Endothelial cell of umbilical vein (primary cell): ENCODE measurements at regions not wholly inside any gene's neighbourhood (a gene's known extent, or its start where the extent isn't known, plus 50 kb on each side); places are given as distances from the start of the nearest gene placed in this dataset.

Source experiments
- BruUV-seq: library from RNA; stranded (reverse); fragments of 400-500 nt; replicated peaks from 2 replicates; lab custom pipeline; 2021; lab: Mats Ljungman, UMichigan
- CTCF ChIA-PET: fragments of 300-600, 350-600 bp; sonication (Branson Sonifier 250); formaldehyde crosslinking; loops from one replicate; lab custom pipeline; 2021; ENCODE audit warnings: antibody characterized with exemption, inconsistent platforms; lab: Charles Lee
- POLR2A ChIA-PET: fragments of 300-600, 350-600 bp; sonication (Branson Sonifier 250); formaldehyde crosslinking; loops from one replicate; lab custom pipeline; 2021; ENCODE audit warnings: antibody characterized with exemption, inconsistent platforms; lab: Charles Lee
- DNase-seq: peaks from one replicate; pipeline ENCODE4 v3.0.0-alpha.2; 2011; ENCODE audit warnings: low read depth, low spot score
- FAIRE-seq: peaks from 2 replicates; lab custom pipeline; 2011; peaks lifted over from hg19 to GRCh38; lab: Jason Lieb, UNC
- H2AFZ ChIP-seq: 2 replicates; pipeline ENCODE4 v1.6.0; 2012; ENCODE audit warnings: low read depth, low read length, control low read depth, inconsistent platforms
- H3K27ac ChIP-seq: 2 replicates; pipeline ENCODE4 v1.5.1; 2011; ENCODE audit warnings: low read depth, mild to moderate bottlenecking, control low read depth, low read length, moderate library complexity; ENCODE audit not compliant: insufficient read depth
- H3K27me3 ChIP-seq, 2 experiments: 2 replicates each; pipeline versions ENCODE4 v1.6.0 to v1.6.1; 2011; ENCODE audit warnings: low read length in 2 of 2, mixed read lengths in 1 of 2; ENCODE audit not compliant: control insufficient read depth in 2 of 2, insufficient read depth in 2 of 2
- H3K36me3 ChIP-seq, 2 experiments: 2 replicates in 1 of 2; 3 replicates in 1 of 2; pipeline ENCODE4 v1.5.1; 2011; ENCODE audit warnings: low read length in 2 of 2, mild to moderate bottlenecking in 1 of 2, moderate library complexity in 1 of 2; ENCODE audit not compliant: control insufficient read depth in 2 of 2, insufficient read depth in 2 of 2; ENCODE audit errors: extremely low read depth in 1 of 2
- H3K4me1 ChIP-seq: 3 replicates; pipeline ENCODE4 v1.5.1; 2011; ENCODE audit warnings: mild to moderate bottlenecking, low read length; ENCODE audit not compliant: control insufficient read depth, insufficient read depth; ENCODE audit errors: extremely low read depth
- H3K4me2 ChIP-seq: 2 replicates; pipeline ENCODE4 v1.6.1; 2011; ENCODE audit warnings: low read length, control low read depth, mixed read lengths; ENCODE audit not compliant: insufficient read depth
- H3K4me3 ChIP-seq, 3 experiments: fragments of 200-600 bp in 1 of 3; sonication (generic), shearing (Covaris generic) in 1 of 3; replicated peaks in 1 of 3; 2 replicates each; pipeline ENCODE4 v1.5.1; 2011 to 2016; ENCODE audit warnings: control low read depth in 3 of 3, low read length in 3 of 3, mild to moderate bottlenecking in 2 of 3, inconsistent platforms in 1 of 3, low read depth in 1 of 3, moderate library complexity in 1 of 3; ENCODE audit not compliant: insufficient read depth in 1 of 3
- H3K79me2 ChIP-seq: 2 replicates; pipeline ENCODE4 v1.6.0; 2012; ENCODE audit warnings: low read length, inconsistent platforms; ENCODE audit not compliant: control insufficient read depth, insufficient read depth
- H3K9ac ChIP-seq: replicated peaks from 2 replicates; pipeline ENCODE3; 2011; ENCODE audit warnings: low read length, control low read depth; ENCODE audit not compliant: insufficient read depth; ENCODE audit errors: extremely low read depth
- H3K9me1 ChIP-seq: replicated peaks from 3 replicates; pipeline ENCODE4 v1.6.0; 2011; ENCODE audit warnings: mild to moderate bottlenecking, low read length; ENCODE audit not compliant: control insufficient read depth, insufficient read depth; ENCODE audit errors: extremely low read depth
- H3K9me3 ChIP-seq: replicated peaks from 2 replicates; pipeline ENCODE4 v1.5.1; 2012; ENCODE audit warnings: low read length, inconsistent platforms; ENCODE audit not compliant: control insufficient read depth, insufficient read depth
- H4K20me1 ChIP-seq: replicated peaks from 2 replicates; pipeline ENCODE3; 2011; ENCODE audit warnings: mild to moderate bottlenecking, low read length; ENCODE audit not compliant: control insufficient read depth, insufficient read depth; ENCODE audit errors: extremely low read depth
- CTCF ChIP-seq, 2 donors: IDR thresholded peaks; 1 replicate in 1 of 2; 2 replicates in 1 of 2; pipeline ENCODE4 v1.5.1; 2011; ENCODE audit warnings: low read length in 2 of 2, mild to moderate bottlenecking in 2 of 2, moderate library complexity in 2 of 2, control low read depth in 1 of 2, inconsistent platforms in 1 of 2, low read depth in 1 of 2; ENCODE audit not compliant: insufficient read depth in 1 of 2; ENCODE audit errors: extremely low read depth in 1 of 2
- EZH2 ChIP-seq: IDR thresholded peaks from 2 replicates; pipeline ENCODE4 v1.6.1; 2012; ENCODE audit warnings: borderline replicate concordance, low read depth, mild to moderate bottlenecking, moderate library complexity, low read length, inconsistent platforms; ENCODE audit not compliant: severe bottlenecking
- FOS ChIP-seq: IDR thresholded peaks from 2 replicates; pipeline ENCODE4 v1.6.1; 2011; ENCODE audit warnings: mild to moderate bottlenecking, low read length, moderate library complexity, borderline replicate concordance; ENCODE audit not compliant: insufficient read depth
- GATA2 ChIP-seq: IDR thresholded peaks from 2 replicates; pipeline ENCODE4 v1.7.0; 2011; ENCODE audit warnings: low read depth, mild to moderate bottlenecking, moderate library complexity, mixed read lengths, low read length; ENCODE audit not compliant: insufficient read length, insufficient read depth
- JUN ChIP-seq: IDR thresholded peaks from 2 replicates; pipeline ENCODE4 v1.6.1; 2011; ENCODE audit warnings: borderline replicate concordance, low read depth; ENCODE audit not compliant: insufficient read length, insufficient read depth
- MYC ChIP-seq: IDR thresholded peaks from one replicate; pipeline ENCODE4 v1.6.1; 2011; ENCODE audit warnings: mild to moderate bottlenecking, low read depth, low read length
- POLR2A ChIP-seq: IDR thresholded peaks from 2 replicates; pipeline ENCODE4 v1.6.1; 2012; ENCODE audit warnings: low read depth, mild to moderate bottlenecking, control low read depth, low read length
- POLR2AphosphoS5 ChIP-seq: IDR thresholded peaks from 2 replicates; pipeline ENCODE4 v1.6.1; 2012; ENCODE audit warnings: low read depth, mild to moderate bottlenecking, control low read depth, low read length, moderate library complexity; ENCODE audit not compliant: insufficient read depth
- dilution Hi-C: fragments of 300-500 bp; cut with MboI; formaldehyde crosslinking; loops from one replicate; pipeline ENCODE4 v1.15.0; 2019; ENCODE audit warnings: low sequenced_read_pairs; ENCODE audit not compliant: extremely low pct_ligation_motif_present
- intact Hi-C: fragments of 100-400 bp; cut with micrococcal nuclease; formaldehyde crosslinking; loops from one replicate; pipeline ENCODE4 v1.10.0; 2022
- TF ChIP-seq, protein P1 (sequence below): IDR thresholded peaks from 2 replicates; pipeline ENCODE4 v1.6.1; 2011; ENCODE audit not compliant: insufficient read depth, insufficient read length

GRCh38 chrX:94758130-94758529 lies 1084.1 kb downstream of the FAM133A start:
- Histone ChIP-seq H2AFZ (no peak overlapping the region), H3K9ac (no peak overlapping the region), H3K79me2 (no peaks in the 10 kb centered on the region), H3K4me3 (no peak overlapping the region), H3K36me3 (no peaks in the 10 kb centered on the region), H4K20me1 (no peaks in the 10 kb centered on the region), H3K9me3 (no peaks in the 10 kb centered on the region), H3K27ac (no peak overlapping the region), H3K4me2 (no peak overlapping the region), H3K9me1 (no peaks in the 10 kb centered on the region), H3K4me1 (no peaks in the 10 kb centered on the region), H3K27me3 (no peaks in the 10 kb centered on the region)
- no TSS peak for BruUV-seq
- DNase-seq (no peak), FAIRE-seq (no peak)
- dilution Hi-C loops (no loop called here), intact Hi-C loops (no loop called here)
- ChIA-PET CTCF (no interaction called here), POLR2A (no interaction called here)
- TF ChIP-seq, protein P1, sequence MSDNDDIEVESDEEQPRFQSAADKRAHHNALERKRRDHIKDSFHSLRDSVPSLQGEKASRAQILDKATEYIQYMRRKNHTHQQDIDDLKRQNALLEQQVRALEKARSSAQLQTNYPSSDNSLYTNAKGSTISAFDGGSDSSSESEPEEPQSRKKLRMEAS: no peak
- TF ChIP-seq GATA2 (no peak), MYC (no peak), JUN (no peak), FOS (no peak), CTCF (IDR thresholded peaks at IDR 0.05; ENCODE audit: extremely low read depth in 1 of 2, insufficient read depth in 1 of 2, low read depth in 1 of 2, low read length in 2 of 2) (no peak)

DNA sequence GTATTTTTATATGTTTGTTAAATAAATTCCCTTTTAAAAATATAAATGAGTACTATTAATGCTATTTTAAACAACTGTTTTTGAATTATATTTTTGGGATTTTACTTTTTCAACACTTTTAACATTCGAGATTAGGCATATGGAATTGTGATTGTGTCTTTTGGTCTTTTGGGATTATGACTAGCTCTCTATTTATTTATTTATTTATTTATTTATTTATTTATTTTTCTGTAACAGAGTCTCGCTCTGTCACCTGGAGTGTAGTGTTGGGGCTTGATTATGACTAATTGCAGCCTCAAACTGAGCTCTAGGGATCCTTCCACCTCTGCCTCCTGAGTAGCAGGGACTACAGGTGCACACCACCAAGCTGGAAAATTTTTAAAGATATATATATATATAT lies 1101.6 kb downstream of the FAM133A start:
- Histone ChIP-seq H3K27ac (no peak overlapping the region), H3K9me3 (no peaks in the 10 kb centered on the region), H3K27me3 (no peaks in the 10 kb centered on the region), H3K36me3 (no peaks in the 10 kb centered on the region), H4K20me1 (no peaks in the 10 kb centered on the region), H3K4me2 (no peak overlapping the region), H3K79me2 (no peaks in the 10 kb centered on the region), H2AFZ (no peak overlapping the region), H3K4me3 (no peak overlapping the region), H3K4me1 (no peaks in the 10 kb centered on the region), H3K9ac (no peak overlapping the region), H3K9me1 (no peaks in the 10 kb centered on the region)
- intact Hi-C loops (no loop called here), dilution Hi-C loops (no loop called here)
- POLR2A ChIA-PET: no interaction called here
- BruUV-seq: no TSS peak
- no peak for TF ChIP-seq FOS
- no peak for TF ChIP-seq POLR2AphosphoS5
- no peak for TF ChIP-seq MYC
- no peak for TF ChIP-seq JUN
- TF ChIP-seq, protein P1: no peak
- no peak for TF ChIP-seq EZH2
- TF ChIP-seq POLR2A: no peak
- no peak for TF ChIP-seq GATA2
- TF ChIP-seq CTCF (IDR thresholded peaks at IDR 0.05; ENCODE audit: extremely low read depth in 1 of 2, insufficient read depth in 1 of 2, low read depth in 1 of 2, low read length in 2 of 2): no peak
- CTCF ChIA-PET: no interaction called here
- FAIRE-seq (no peak), DNase-seq (no peak)
